Endodermal cell (in vitro differentiated cells): ENCODE measurements at regions not wholly inside any gene's neighbourhood (a gene's known extent, or its start where the extent isn't known, plus 50 kb on each side); places are given as distances from the start of the nearest gene placed in this dataset.

Source experiments
- DNase-seq: peaks from one replicate; pipeline ENCODE4 v3.0.0-alpha.2; 2017
- H3K27ac ChIP-seq: 2 replicates; pipeline ENCODE4 v1.5.1; 2013; ENCODE audit warnings: mild to moderate bottlenecking, low read depth, low read length, moderate library complexity
- H3K27me3 ChIP-seq: 2 replicates; pipeline ENCODE4 v1.6.1; 2013; ENCODE audit warnings: mild to moderate bottlenecking, low read length, moderate library complexity; ENCODE audit not compliant: insufficient read depth, control insufficient read depth, poor library complexity, severe bottlenecking
- H3K36me3 ChIP-seq: 2 replicates; pipeline ENCODE4 v1.7.0; 2013; ENCODE audit warnings: mild to moderate bottlenecking, low read length, moderate library complexity; ENCODE audit not compliant: control insufficient read depth, insufficient read depth
- H3K4me1 ChIP-seq: one replicate; pipeline ENCODE4 v1.7.0; 2013; ENCODE audit warnings: low read length; ENCODE audit not compliant: control insufficient read depth, insufficient read depth
- H3K4me3 ChIP-seq: 2 replicates; pipeline ENCODE4 v1.5.1; 2013; ENCODE audit warnings: mild to moderate bottlenecking, low read length, moderate library complexity
- H3K9ac ChIP-seq: 2 replicates; pipeline ENCODE4 v1.6.1; 2013; ENCODE audit warnings: mild to moderate bottlenecking, low read length, moderate library complexity; ENCODE audit not compliant: poor library complexity, severe bottlenecking; ENCODE audit errors: extremely low read depth
- H3K9me3 ChIP-seq: 2 replicates; pipeline ENCODE4 v1.6.1; 2013; ENCODE audit warnings: mild to moderate bottlenecking, low read length, moderate library complexity; ENCODE audit not compliant: control insufficient read depth
- H3K27ac Mint-ChIP-seq: 2 replicates; pipeline ENCODE4 v1.8.0; 2020; ENCODE audit warnings: mixed read lengths
- H3K27me3 Mint-ChIP-seq: 2 replicates; pipeline ENCODE4 v1.8.0; 2021; ENCODE audit warnings: mild to moderate bottlenecking, mixed read lengths; ENCODE audit not compliant: insufficient read depth
- H3K36me3 Mint-ChIP-seq: 2 replicates; pipeline ENCODE4 v1.8.0; 2020; ENCODE audit warnings: low read depth, mixed read lengths
- H3K4me1 Mint-ChIP-seq: 2 replicates; pipeline ENCODE4 v1.8.0; 2020; ENCODE audit warnings: mixed read lengths
- H3K4me3 Mint-ChIP-seq: 2 replicates; pipeline ENCODE4 v1.8.0; 2020; ENCODE audit warnings: mild to moderate bottlenecking, moderate library complexity, mixed read lengths
- H3K9me3 Mint-ChIP-seq: 2 replicates; pipeline ENCODE4 v1.8.0; 2020; ENCODE audit warnings: mild to moderate bottlenecking, mixed read lengths
- CTCF ChIP-seq: fragments of 200-600 bp; sonication (generic); conservative IDR thresholded peaks from 2 replicates; pipeline ENCODE4 v1.5.0; 2021; ENCODE audit warnings: antibody characterized with exemption, mild to moderate bottlenecking
- WGBS, 2 experiments: methylation state at CpG; one replicate each; pipeline versions ENCODE4 v1.1.5 to v1.1.7; 2013; ENCODE audit warnings: missing lambda C conversion rate in 2 of 2, mixed read lengths in 1 of 2; ENCODE audit not compliant: insufficient coverage in 1 of 2, insufficient read length in 1 of 2; 5-methylcytosine and 5-hydroxymethylcytosine counted together

DNA sequence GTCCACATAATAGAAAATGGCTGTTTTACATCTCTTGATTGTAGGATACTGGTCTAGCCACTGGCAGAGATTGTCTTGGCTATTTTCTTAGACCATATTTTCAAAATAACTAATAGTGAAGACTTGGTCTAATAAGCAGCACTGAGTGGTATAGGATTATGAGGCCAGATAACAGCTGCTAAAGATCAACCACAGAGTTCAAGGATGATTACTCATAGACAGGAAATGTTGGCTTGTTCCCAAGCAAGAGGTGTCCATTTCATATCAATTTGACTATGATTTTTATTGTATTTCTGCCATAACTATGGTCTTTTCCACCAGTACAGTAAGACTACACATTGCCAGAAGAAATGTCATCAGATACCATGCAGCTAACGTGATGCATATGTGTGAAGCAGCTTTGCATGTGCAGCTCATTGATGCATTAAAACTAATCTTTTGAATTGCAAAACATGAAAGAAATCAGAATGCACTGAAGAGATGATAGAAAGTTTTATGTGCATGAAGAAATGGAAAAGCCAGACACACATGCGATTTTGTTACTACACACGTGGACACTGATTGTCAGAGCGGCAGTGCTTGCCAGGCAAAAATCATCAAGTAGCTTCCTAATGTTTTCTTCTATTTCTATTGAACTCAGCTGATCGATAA lies 693.3 kb downstream of the CDH11 start:
- TF ChIP-seq CTCF: no peak
- H3K27ac ChIP-seq: no peak overlapping the region
- peaks cover 14% of the 10 kb centered on the region for H3K9me3 ChIP-seq
- Mint-ChIP-seq H3K4me1 (no peaks in the 10 kb centered on the region), H3K27me3 (no peaks in the 10 kb centered on the region), H3K36me3 (no peaks in the 10 kb centered on the region), H3K4me3 (no peak overlapping the region), H3K27ac (no peak overlapping the region), H3K9me3 (peaks cover 25% of the 10 kb centered on the region)
- 88 to 100% methylated on average over 1 to 5 of the region's 5 CpGs for WGBS, 2 experiments
- H3K4me1 ChIP-seq: no peaks in the 10 kb centered on the region
- no peak overlapping the region for H3K9ac ChIP-seq
- H3K4me3 ChIP-seq: no peak overlapping the region
- no peaks in the 10 kb centered on the region for H3K36me3 ChIP-seq
- H3K27me3 ChIP-seq: no peaks in the 10 kb centered on the region
- DNase-seq: no peak

- Mint-ChIP-seq H3K4me1 (no peaks in the 10 kb centered on the region), H3K4me3 (no peak overlapping the region), H3K9me3 (peaks cover 17% of the 10 kb centered on the region), H3K27me3 (no peaks in the 10 kb centered on the region), H3K27ac (no peak overlapping the region), H3K36me3 (peaks cover 2% of the 10 kb centered on the region)
- WGBS, 2 experiments: 91 to 95% methylated on average over 3 of the region's 3 CpGs
- Histone ChIP-seq H3K9me3 (peaks cover 7% of the 10 kb centered on the region), H3K4me3 (no peak overlapping the region), H3K36me3 (no peaks in the 10 kb centered on the region), H3K9ac (no peak overlapping the region), H3K27me3 (no peaks in the 10 kb centered on the region), H3K4me1 (no peaks in the 10 kb centered on the region), H3K27ac (no peak overlapping the region)
- DNase-seq: no peak
- no peak for TF ChIP-seq CTCF
Measured at GRCh38 chr16:64426131-64426666, 695.7 kb downstream of the CDH11 start.

- Histone ChIP-seq H3K36me3 (no peaks in the 10 kb centered on the region), H3K9me3 (peaks cover 7% of the 10 kb centered on the region), H3K4me3 (no peak overlapping the region), H3K9ac (no peak overlapping the region), H3K4me1 (no peaks in the 10 kb centered on the region), H3K27me3 (no peaks in the 10 kb centered on the region), H3K27ac (no peak overlapping the region)
- H3K9me3 Mint-ChIP-seq: peaks cover 22% of the 10 kb centered on the region
- no peaks in the 10 kb centered on the region for H3K4me1 Mint-ChIP-seq
- H3K27ac Mint-ChIP-seq: no peak overlapping the region
- no peak overlapping the region for H3K4me3 Mint-ChIP-seq
- no peak for TF ChIP-seq CTCF
- DNase-seq: no peak
- H3K27me3 Mint-ChIP-seq: no peaks in the 10 kb centered on the region
- peaks cover 2% of the 10 kb centered on the region for H3K36me3 Mint-ChIP-seq
Measured at GRCh38 chr16:64425381-64425780, 696.5 kb downstream of the CDH11 start.
